PC-9 (cell line): ENCODE measurements at regions not wholly inside any gene's neighbourhood (a gene's known extent, or its start where the extent isn't known, plus 50 kb on each side); places are given as distances from the start of the nearest gene placed in this dataset.

Experiments used
- CTCF ChIP-seq: fragments of 200-600 bp; sonication (generic); conservative IDR thresholded peaks from 2 replicates; pipeline ENCODE4 v1.6.1; 2017; ENCODE audit warnings: mixed run types, antibody characterized with exemption, mild to moderate bottlenecking, moderate library complexity
- EZH2 ChIP-seq: fragments of 200-600 bp; sonication (generic); IDR thresholded peaks from 2 replicates; pipeline ENCODE4 v1.8.0; 2017; ENCODE audit warnings: antibody characterized with exemption, low read depth

- TF ChIP-seq CTCF (no peak), EZH2 (no peak)
Measured at GRCh38 chr2:14459786-14460325, 172.7 kb upstream of the LRATD1 start.
